NCI-H510A treated with DMSO at 0.1 percent for 48 hours (cell line): ENCODE measurements at regions not wholly inside any gene's neighbourhood (a gene's known extent, or its start where the extent isn't known, plus 50 kb on each side); places are given as distances from the start of the nearest gene placed in this dataset.

Experiments used
- DNase-seq: peaks from one replicate; lab custom pipeline; 2025; lab: John Stamatoyannopoulos, UW

- DNase-seq, result no peak
Measured at GRCh38 chr11:119906376-119906775, 177.4 kb upstream of the NECTIN1 start.

GRCh38 chr11:119905162-119905561 is 176.2 kb upstream of the NECTIN1 start:
- DNase-seq, result peak; percentile 29

- no peak for DNase-seq
Measured at GRCh38 chr11:119904531-119905035, 175.6 kb upstream of the NECTIN1 start.

- DNase-seq, result no peak
Measured at GRCh38 chr11:119903821-119904220, 174.8 kb upstream of the NECTIN1 start.

GRCh38 chr11:119903389-119903788 is 174.4 kb upstream of the NECTIN1 start:
- DNase-seq, result no peak

- no peak for DNase-seq
Measured at GRCh38 chr11:119902656-119903231, 173.7 kb upstream of the NECTIN1 start.

GRCh38 chr11:119901657-119902577 is 172.9 kb upstream of the NECTIN1 start:
- DNase-seq, result no peak

- no peak for DNase-seq
Measured at GRCh38 chr11:119899997-119900396, 171.0 kb upstream of the NECTIN1 start.

GRCh38 chr11:119897576-119897975 is 168.6 kb upstream of the NECTIN1 start:
- no peak for DNase-seq

- DNase-seq, result no peak
Measured at GRCh38 chr11:119897046-119897440, 168.0 kb upstream of the NECTIN1 start.

- DNase-seq, result no peak
Measured at GRCh38 chr11:119896387-119897045, 167.5 kb upstream of the NECTIN1 start.

- DNase-seq, result no peak
Measured at GRCh38 chr11:119895981-119896380, 167.0 kb upstream of the NECTIN1 start.

- DNase-seq, result no peak
Measured at GRCh38 chr11:119894916-119895315, 165.9 kb upstream of the NECTIN1 start.

GRCh38 chr11:119892311-119892808 is 163.4 kb upstream of the NECTIN1 start:
- DNase-seq, result no peak

- DNase-seq, result no peak
Measured at GRCh38 chr11:119891055-119891768, 162.2 kb upstream of the NECTIN1 start.

GRCh38 chr11:119890466-119890865 is 161.5 kb upstream of the NECTIN1 start:
- DNase-seq, result no peak

- DNase-seq, result no peak
Measured at GRCh38 chr11:119889728-119890280, 160.8 kb upstream of the NECTIN1 start.

GRCh38 chr11:119889111-119889510 is 160.1 kb upstream of the NECTIN1 start:
- DNase-seq, result no peak

GRCh38 chr11:119888119-119888518 is 159.1 kb upstream of the NECTIN1 start:
- no peak for DNase-seq

GRCh38 chr11:119886667-119887230 is 157.7 kb upstream of the NECTIN1 start:
- DNase-seq, result no peak
